ENCODE measurements at regions not wholly inside any gene's neighbourhood (a gene's known extent, or its start where the extent isn't known, plus 50 kb on each side); places are given as distances from the start of the nearest gene placed in this dataset.

- TF ChIP-seq POLR2A (IDR thresholded peaks at IDR 0.05; ENCODE audit: low read depth, low read length) (no peak), CTCF (conservative IDR thresholded peaks at IDR 0.05; ENCODE audit: low read depth, low read length) (no peak), NFE2L2 (IDR thresholded peaks at IDR 0.05; ENCODE audit: low read depth, low read length) (no peak), CEBPB (IDR thresholded peaks at IDR 0.05; ENCODE audit: low read depth, low read length) (no peak), SMC3 (IDR thresholded peaks at IDR 0.05; ENCODE audit: low read depth, low read length) (no peak), MAFK (IDR thresholded peaks at IDR 0.05; ENCODE audit: low read depth, low read length) (no peak), USF2 (IDR thresholded peaks at IDR 0.05; ENCODE audit: low read depth, low read length) (no peak), CHD1 (IDR thresholded peaks at IDR 0.05; ENCODE audit: low read depth, low read length) (no peak), MAZ (IDR thresholded peaks at IDR 0.05; ENCODE audit: borderline replicate concordance, low read depth, low read length) (no peak)
Measured at GRCh38 chr7:52091101-52091500, 774.5 kb upstream of the COBL start.
